Testis (tissue), 2 donors: ENCODE measurements at regions not wholly inside any gene's neighbourhood (a gene's known extent, or its start where the extent isn't known, plus 50 kb on each side); places are given as distances from the start of the nearest gene placed in this dataset.

Experiments
- CTCF ChIP-seq, 3 experiments: fragments of 450-650 bp in 2 of 3; fragments of 200-600 bp in 1 of 3; sonication (generic) in 1 of 3; IDR thresholded peaks; one replicate each; pipeline ENCODE4 v1.5.1; 2016 to 2019; ENCODE audit warnings: antibody characterized with exemption in 3 of 3, mild to moderate bottlenecking in 2 of 3, moderate library complexity in 1 of 3
- POLR2A ChIP-seq: fragments of 450-650 bp; IDR thresholded peaks from one replicate; pipeline ENCODE4 v1.6.1; 2017; ENCODE audit warnings: antibody characterized with exemption, mild to moderate bottlenecking, moderate library complexity

GRCh38 chr2:56626927-56627326, 443.1 kb downstream of the CCDC85A start:
- TF ChIP-seq CTCF (IDR thresholded peaks at IDR 0.05) = no peak
- no peak for TF ChIP-seq POLR2A
